NCI-H1694 treated with DMSO at 0.1 percent for 48 hours (cell line): ENCODE measurements at regions not wholly inside any gene's neighbourhood (a gene's known extent, or its start where the extent isn't known, plus 50 kb on each side); places are given as distances from the start of the nearest gene placed in this dataset.
"Not testable (repeated sequence)": the region's sequence is repeated elsewhere in the genome, so short reads cannot be mapped to it uniquely, and the experiment has no call there.

Experiments used
- DNase-seq: peaks from one replicate; lab custom pipeline; 2025; lab: John Stamatoyannopoulos, UW

DNA sequence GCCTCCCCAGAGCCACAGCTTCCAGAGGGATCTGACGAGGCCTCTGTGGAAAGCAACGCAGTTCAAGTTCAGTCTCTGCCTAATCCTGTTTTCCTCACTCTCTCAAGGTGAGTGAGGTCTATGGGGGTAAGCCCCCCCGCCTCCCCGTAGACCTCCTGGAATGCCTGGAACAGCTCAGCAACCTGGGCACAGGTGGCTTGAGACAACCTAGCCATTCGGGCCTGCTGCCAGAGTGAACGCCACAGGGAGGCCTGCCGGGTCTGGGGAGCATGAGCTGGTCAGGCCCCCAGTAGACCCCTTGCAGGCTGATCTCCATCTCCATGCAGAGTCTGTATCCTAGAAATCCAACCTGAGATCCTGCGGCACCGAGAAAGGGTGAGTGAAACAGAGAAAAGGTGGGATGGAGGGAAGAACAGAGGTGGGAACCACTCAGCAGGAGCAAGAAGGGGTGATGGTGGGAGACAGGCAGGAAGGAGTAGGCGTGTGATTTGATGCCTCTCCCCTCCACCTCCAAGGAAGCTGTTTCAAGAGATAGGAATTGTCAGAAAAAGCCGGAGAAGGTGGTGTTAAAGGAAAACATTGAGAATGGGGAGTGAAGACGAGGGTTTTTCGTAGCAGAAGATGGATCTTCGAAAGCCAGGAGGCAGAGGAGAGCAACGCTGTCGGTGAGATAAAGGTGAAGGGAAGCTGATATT is 123.1 kb upstream of the PRMT8 start:
- no peak for DNase-seq

DNA sequence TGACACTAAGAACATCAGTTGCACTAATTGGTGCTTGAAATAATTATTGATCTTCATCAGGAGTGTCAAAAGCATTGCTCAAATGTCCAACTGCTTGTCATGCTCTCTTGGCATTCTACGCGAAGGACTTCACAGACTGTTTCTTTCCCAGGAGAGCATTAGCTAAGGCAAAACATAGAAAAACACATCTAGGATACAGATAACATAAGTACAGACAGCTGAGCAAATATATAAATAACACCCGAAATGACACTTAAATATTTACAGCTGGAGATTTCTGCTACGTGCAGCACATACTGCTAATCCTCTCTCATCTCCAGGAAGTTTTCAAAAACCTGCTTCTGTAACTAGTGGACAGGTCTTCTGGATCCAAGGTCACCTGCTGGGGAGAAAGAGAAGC is 120.0 kb upstream of the PRMT8 start:
- DNase-seq: no peak

DNA sequence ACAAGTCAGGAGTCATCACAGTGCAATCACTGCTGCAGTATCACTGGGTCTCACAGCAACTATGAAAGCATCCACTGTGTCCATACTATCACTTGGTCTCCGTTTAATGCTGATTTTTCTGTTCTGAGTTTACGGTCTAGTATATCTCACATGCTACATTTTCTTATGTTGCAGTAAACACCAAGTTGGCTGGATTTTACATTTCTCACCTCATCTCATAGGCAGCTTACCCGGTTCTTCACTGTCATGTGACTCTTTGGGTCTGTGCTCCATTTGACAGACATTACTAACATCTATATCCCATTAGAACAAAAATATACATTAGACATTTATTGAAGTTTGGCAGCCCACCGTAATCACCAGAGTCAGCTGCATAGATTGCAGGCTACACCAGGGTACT is 115.7 kb upstream of the PRMT8 start:
- DNase-seq: no peak

DNA sequence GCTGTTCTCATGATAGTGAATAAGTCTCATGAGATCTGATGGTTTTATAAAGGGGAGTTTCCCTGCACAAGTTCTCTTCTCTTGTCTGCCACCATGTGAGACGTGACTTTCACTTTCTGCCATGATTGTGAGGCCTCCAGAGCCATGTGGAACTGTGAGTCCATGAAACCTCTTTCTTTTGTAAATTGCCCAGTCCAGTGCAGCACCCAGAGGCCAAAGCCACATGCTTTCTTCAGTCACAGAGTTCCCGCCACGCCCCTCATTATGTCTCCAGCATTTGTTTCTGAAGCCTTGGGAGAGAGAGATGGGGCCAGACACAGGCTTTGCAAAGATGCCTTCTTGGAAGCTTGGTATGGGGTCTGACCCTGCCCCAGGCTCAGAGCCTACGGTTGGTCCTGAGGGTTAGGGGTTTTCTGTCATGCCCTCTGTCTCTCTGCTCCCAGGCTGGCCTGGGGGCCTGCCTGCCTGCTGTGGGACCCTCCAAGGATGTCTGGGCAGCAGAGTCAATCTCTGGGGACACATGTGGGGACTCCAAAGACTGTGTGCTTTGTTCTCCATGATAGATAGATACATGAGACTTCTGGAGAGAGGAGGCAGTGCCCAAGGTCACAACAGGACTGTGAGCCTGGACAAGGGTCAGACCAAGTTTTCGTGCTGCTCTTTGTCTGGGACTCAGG is 114.1 kb upstream of the PRMT8 start:
- no peak for DNase-seq

DNA sequence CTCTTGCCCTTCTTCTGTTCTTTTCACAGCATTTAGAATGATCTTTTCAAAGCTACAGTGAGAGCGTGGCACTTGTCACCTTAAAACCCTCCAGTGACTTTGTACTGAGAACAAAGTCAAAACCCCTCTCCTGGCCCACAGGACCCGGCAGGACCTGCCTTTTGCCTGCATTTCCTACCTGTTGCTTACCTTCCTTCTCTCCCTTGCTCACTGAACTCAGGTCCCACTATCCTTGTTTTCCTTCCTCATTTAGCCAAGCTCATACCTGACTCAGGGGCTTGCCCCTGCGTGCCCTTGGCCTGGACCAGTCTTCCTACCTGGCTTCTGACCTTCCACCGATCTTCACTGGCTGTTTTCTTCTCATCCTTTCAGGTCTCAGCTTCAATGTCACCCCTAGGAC is 112.3 kb upstream of the PRMT8 start:
- DNase-seq: no peak

DNA sequence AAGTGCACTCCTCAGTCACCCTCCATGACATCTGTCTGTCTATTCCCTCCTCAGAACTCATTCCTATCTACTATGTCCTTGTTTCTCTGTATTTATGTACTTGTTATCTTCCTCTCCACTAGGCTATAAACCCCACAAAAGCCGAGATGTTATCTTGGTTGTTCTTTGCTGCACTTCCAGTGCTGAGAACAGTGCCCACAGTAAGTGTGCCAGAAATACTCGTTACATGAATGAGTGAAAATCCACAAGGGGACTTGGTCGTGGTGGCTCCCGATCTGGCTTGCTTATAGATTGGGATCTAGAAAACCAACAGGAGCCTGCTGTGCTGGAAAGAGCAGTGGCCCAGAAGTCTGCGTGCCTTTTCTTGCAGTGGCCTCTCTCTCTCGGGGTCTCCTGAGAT is 111.9 kb upstream of the PRMT8 start:
- no peak for DNase-seq

DNA sequence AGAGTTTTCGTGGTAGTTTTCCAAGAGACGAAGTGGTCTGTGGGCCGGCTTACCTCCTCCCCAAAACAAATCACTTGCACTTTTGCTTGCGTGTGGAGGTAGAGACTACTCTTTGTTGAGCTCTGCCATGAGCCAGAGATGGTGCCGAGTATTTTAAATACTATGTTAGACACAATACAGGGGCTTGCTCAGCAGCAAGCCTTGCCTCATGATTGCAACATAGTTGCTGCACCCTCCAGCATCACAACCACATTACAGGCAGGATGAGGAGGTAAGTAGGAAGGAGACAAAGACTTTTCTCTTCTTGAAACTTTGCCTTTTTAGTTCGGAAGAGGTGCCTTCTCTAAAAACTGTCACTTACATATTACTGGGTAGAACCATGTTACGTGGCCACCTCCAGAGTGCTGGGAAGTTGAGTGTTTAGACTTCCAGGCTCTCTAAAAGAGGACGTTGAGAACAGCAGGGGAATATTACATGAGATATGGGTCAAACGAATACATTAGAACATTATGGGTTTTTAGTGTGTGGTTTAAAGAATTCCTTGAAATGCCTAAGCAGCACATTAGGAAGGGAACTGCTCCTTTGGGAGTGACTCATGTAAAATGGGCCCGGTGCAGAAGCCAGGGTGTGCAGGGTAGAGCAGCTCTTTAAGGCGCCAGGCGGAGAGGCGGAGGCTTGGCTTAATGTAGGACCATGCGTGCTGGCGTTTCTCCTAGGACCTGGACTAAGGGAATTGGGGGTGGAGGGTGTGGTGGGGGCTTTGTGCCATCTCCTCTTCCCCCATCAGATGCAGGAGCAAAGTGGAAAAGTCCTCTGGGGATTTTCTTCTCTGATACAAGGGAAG is 110.6 kb upstream of the PRMT8 start:
- no peak for DNase-seq

DNA sequence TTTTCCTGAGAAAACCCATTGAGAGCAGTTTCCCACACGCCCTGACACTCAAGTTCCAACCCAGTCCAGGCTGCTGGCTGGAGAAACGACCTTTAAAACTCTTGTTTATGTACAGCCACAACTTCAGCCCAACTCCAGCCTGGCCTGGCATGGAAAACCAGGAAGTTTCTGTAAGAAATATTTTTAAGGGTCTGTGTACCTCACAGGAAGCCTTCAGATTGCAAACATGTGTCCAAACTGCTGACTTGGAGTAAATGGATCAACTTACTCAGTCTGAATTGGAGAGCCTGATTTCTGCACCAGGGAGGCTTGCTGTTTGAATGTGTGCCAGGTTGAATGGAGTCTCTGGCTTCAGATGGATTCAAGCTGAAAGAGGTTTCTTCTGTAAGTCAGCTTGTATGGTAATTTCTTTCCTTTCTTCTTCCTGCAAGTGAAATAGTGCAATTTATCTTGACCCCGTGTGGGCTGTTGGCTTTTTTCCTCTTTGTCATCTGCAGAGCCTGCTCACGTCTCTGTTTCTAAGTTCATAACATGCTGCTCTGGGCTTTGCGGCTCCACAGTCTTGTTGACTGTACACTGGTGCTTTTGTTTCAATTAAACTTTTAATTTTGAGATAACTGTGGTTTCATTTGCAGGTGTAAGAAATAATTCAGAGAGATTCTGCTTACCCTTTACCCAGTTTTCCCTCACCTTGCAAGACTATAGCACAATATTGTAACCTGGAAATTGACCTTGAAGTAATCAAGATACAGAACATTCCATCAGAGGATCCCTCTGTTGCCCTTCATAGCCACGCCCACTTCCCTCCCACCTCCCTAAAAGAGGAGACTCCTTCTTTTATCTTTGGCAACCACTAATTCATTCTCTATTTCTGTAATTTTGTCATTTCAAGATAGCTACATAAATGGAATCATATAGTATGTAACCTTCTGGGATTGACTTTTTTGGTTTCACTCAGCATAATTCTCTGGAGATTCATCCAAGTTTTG is 109.7 kb upstream of the PRMT8 start:
- DNase-seq: no peak

DNA sequence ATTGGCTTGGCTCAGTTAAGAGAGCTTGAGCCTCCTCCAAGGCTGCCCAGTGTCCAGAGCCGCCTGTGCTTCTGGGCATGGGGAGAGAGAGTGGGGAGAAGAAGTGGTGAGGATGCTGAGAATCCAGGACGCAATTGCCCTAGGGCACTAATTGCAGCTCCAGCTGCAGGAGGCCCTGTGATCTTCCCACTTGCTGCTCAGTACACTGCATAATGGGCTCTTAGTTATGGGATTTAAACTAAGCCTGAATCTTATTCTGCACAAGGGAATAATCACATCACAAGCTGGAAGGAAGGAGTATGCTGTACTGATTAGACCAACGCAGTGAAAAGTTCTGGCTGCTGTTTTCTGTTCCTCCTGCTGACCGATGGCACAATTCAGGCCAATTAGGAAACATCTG is 101.0 kb upstream of the PRMT8 start:
- no peak for DNase-seq

DNA sequence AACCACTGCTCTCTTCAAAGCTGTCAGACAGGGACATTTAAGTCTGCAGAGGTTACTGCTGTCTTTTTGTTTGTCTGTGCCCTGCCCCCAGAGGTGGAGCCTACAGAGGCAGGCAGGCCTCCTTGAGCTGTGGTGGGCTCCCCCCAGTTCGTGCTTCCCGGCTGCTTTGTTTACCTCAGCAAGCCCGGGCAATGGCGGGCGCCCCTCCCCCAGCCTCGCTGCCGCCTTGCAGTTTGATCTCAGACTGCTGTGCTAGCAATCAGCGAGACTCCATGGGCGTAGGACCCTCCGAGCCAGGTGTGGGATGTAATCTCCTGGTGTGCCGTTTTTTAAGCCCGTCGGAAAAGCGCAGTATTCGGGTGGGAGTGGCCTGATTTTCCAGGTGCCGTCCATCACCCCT is 93.4 kb upstream of the PRMT8 start:
- not testable (repeated sequence) for DNase-seq

DNA sequence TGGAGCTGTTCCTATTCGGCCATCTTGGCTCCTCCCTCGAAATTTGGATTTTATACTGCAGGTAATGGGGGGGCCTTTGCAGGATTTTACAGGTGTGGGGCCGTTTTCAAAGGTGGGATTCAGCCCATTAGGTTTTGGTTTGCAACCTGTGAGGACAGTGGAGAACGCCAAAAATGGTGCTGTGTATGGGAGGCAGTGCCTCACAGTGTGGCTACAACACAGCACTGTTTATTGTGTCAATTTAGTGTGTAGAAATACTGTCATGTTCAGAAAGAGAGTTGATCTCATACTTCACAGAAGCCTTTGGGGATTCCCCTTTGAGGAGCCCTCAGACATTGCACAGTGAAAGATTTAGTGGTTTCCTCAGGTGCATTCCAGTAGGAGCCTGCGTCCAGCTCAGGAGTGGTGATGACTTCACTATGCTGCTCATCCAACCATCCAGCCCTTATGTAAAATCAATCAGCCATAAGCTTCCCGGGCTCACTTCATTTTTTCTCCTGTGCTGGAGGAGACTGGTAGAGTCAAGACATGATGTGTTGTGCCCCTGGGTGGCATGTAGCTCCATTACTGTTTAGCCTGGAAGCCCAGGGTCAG is 92.7 kb upstream of the PRMT8 start:
- no peak for DNase-seq

DNA sequence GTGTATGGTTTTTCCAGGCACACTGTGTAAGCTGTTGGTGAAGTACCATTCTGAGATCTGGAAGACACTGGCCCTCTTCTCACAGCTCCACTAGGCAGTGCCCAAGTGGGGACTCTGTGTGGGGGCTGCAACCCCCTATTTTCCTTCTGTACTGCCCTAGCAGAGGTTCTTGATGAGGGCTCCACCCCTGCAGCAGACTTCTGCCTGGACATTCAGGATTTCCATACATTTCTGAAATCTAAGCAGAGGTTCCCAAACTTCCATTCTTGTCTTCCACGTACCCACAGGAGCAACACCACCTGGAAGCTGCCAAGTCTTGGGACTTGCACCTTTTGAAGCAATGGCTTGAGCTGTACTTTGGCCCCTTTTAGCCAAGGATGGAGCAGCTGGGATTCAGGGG is 85.2 kb upstream of the PRMT8 start:
- no peak for DNase-seq

DNA sequence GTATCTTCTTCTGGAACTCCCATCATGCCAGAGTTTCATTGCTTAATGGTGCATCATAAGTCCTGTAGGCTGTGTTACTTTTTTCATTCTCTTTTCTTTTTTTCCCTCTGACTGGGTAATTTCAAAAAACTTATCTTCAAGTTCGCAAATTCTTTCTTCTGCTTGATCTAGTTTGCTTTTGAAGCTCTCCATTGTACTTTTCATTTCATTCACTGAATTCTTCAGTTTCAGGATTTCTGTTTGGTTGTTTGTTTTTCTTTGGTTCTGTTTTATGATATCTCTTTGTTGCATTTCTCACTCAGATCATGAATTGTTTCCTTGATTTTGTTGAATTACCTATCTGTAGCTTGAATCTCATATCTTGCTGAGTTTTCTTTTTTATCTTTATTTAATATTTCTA is 83.3 kb upstream of the PRMT8 start:
- no peak for DNase-seq

DNA sequence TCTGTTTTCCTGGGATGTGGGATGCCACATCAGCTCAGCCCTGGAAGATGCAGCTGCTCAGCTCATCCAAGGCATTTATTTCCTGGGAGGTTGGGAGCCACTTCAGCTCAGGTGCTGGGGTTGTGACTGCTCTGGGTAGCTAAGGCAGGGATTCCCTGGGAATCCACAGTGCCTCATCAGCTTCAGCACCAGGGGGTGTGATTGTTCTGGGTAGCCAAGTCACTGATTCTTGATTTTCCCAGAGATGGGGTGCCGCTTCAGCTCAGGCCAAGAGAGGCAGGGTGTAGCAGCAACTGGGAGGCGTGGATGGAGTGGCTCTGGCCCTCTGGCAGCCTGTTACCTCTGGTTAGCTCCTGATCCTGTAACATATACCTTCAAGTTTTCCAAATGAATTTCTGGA is 81.3 kb upstream of the PRMT8 start:
- no peak for DNase-seq

DNA sequence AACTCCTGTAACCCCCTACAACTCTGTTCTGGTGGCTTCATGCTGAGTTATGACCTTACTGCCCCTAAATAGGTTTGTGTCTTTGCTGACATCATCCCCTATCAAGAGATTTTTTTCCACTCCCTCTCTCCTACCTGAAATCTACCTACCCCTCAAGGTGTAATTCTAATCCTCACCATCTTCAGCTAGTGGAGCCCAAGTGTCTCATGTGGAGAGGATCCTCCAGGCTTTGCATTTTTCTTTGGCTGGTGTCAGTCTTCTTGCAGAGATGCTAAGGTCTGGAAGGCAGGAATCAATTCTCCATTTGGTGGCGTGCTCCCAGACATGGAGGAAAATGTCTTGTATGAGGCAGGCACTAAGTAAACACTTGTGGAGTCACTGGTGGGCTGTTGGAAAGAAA is 74.8 kb upstream of the PRMT8 start:
- DNase-seq: no peak

DNA sequence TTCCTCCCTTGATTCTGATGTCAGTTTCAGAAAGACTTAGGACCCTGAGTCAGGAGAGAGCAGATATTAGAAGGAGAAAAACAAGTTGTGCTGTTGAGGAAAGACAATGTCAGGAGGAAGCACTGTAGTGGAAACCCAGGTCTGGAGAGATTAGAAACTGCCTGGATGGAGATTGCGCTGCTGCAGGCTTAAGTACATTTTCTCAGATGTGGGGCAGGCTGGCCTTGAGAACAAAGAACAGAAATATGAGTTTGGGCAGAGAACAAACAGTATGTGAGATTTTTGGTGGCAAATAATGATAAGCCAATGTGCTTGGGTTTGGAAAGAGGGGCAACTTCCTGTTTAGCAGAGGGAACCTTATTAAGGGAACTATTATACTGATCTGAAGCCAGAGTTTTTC is 74.3 kb upstream of the PRMT8 start:
- DNase-seq: no peak

DNA sequence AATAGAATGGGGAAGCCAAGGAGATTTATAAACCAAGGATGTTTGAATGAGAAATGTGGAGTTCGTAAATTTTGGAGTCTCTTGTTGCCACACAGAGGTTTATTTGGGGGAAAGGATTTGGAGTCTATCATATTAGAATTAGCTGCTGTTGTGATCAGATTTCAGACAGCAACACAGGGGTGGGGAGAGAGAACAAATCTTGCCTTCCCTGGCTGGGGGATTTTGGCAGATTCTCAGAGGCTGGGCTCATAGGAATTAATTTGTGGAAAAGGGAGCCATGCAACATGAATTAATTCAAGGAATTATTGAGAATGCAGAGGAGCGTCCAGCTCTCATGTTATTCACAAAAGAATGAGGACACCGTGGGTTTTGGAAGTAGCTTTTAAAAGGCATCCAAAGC is 73.9 kb upstream of the PRMT8 start:
- no peak for DNase-seq

DNA sequence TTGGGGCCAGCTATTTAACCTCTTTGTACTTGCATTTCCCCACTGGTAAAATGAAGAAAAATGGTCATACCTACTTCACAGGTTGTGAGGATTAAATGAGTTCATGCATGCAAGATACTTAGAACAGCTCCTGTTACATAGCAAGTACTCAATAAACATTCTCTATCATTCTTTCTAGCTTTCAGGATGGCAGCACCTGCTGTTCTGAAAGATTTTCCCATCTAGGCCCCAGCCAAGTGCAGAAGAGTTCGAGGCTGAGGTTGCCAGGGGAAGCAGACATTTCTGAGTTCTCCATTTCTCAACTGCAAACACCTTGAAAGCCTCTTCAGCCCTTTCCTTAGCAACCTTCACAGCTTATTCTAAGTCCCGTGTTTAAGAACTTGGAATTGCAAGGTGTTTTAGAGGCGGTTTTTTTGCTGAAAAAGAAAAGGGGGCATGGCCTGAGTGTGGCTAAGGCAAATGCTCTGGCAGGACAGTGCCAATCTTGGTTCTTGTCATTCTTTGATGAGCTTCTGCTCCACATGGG is 73.0 kb upstream of the PRMT8 start:
- no peak for DNase-seq

DNA sequence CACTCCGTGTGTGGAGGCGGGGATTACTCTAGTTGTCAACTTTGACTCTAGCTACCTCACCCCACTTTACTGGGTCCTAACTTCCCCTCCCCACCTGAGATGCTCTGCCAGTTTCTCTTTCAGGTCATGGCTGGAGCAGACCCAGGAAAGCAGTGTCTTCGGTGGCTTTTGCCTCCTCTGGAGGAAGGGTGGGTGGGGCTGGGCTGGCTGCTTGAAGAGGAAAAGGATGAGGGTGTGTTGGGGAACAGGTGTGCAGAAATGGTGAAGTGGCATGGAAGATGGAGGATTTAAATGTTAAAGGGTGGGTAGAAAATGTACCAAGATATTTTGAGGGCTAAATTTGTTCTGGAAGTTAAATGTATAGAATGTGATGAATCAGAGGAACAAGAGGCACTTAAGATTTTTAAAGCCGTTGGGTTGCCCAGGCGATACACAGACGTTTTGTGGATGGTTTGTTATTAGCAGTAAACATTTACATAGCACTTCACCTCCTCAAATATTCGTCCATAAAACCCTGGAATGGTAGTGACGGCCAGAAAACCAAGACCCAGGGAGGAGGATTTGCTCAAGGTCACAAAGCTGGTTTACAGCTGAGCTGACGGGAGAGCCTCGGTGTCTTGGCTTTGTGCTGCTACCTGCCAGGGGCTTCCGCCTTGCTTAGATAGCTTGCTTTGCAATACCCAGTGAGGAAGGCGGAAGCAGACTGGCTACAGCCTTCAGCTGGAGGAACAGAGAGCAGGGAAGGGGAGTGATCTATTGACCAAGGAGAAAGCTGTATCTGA is 72.2 kb upstream of the PRMT8 start:
- DNase-seq: no peak

DNA sequence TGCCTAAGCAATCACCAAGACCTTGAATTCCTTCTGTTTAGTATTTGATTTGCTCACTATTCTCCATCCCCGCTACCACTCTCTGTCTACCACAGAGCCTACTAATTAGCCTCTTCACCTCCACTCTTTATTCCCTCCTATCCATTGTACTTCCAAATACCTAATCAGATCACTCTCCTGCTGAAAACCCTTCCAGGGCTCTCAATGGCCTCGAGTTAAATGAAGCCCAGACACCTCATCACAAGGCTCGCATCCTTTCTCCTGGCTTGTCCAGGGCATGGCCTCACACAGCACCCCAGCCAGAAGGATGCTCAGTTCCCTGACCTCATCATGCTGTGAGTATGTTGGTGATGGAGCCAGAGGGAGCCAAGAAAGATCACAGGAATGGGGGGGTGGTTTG is 71.4 kb upstream of the PRMT8 start:
- DNase-seq: no peak

DNA sequence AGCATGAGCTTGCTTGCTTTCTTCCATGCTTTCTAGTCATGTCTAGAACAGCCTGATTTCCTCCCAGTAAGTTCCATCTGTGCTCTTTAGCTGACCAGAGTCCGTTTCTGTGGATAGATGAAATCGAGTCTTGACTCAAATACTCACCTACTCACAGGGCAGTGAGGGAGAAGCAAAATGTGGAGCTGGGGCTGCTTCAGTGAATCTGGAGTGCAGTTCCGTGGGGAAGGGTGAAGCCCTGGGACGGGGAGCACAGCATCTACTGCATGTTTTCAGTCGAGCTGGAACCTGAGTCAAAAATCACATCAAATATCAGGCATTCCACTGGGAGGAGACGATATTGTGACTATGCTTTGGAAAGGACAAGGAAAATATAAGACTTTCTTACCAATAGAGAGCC is 70.3 kb upstream of the PRMT8 start:
- no peak for DNase-seq
